HEK293T (cell line): ENCODE measurements at regions not wholly inside any gene's neighbourhood (a gene's known extent, or its start where the extent isn't known, plus 50 kb on each side); places are given as distances from the start of the nearest gene placed in this dataset.

Experiments used
- CTCF ChIA-PET: fragments of 350-600 bp; formaldehyde crosslinking; extraction: SDS; loops from one replicate; lab custom pipeline; 2021; ENCODE audit warnings: antibody characterized with exemption, inconsistent platforms; lab: Yijun Ruan, JAX
- POLR2A ChIA-PET: fragments of 350-600 bp; formaldehyde crosslinking; extraction: SDS; loops from one replicate; lab custom pipeline; 2020; ENCODE audit warnings: antibody characterized with exemption, inconsistent platforms; lab: Yijun Ruan, JAX
- DNase-seq: peaks from one replicate; pipeline ENCODE4 v3.0.0; 2012; ENCODE audit warnings: mixed read lengths; ENCODE audit errors: extremely low spot score
- ARNT ChIP-seq: fragments of 450-650 bp; IDR thresholded peaks from 2 replicates; pipeline ENCODE4 v1.6.1; 2017; ENCODE audit warnings: mild to moderate bottlenecking
- BHLHE40 ChIP-seq: fragments of 450-650 bp; IDR thresholded peaks from 2 replicates; pipeline ENCODE4 v1.6.1; 2016; ENCODE audit warnings: mild to moderate bottlenecking, moderate library complexity, borderline replicate concordance
- CTBP1 ChIP-seq: fragments of 450-650 bp; IDR thresholded peaks from 2 replicates; pipeline ENCODE4 v1.6.1; 2016; ENCODE audit warnings: borderline replicate concordance
- ELF4 ChIP-seq: fragments of 450-650 bp; IDR thresholded peaks from 2 replicates; pipeline ENCODE4 v1.6.1; 2017; ENCODE audit warnings: antibody characterized with exemption
- FOXA1 ChIP-seq: fragments of 450-650 bp; IDR thresholded peaks from 2 replicates; pipeline ENCODE4 v1.6.1; 2016; ENCODE audit warnings: mild to moderate bottlenecking
- FOXK2 ChIP-seq: fragments of 450-650 bp; IDR thresholded peaks from 2 replicates; pipeline ENCODE4 v1.6.1; 2016; ENCODE audit warnings: mild to moderate bottlenecking
- FOXM1 ChIP-seq: fragments of 450-650 bp; IDR thresholded peaks from 2 replicates; pipeline ENCODE4 v1.6.1; 2017; ENCODE audit warnings: mild to moderate bottlenecking, borderline replicate concordance
- HDGF ChIP-seq: fragments of 450-650 bp; IDR thresholded peaks from 2 replicates; pipeline ENCODE4 v1.6.1; 2017; ENCODE audit warnings: antibody characterized with exemption, borderline replicate concordance
- L3MBTL2 ChIP-seq: fragments of 450-650 bp; conservative IDR thresholded peaks from 2 replicates; pipeline ENCODE4 v1.6.1; 2016; ENCODE audit warnings: mild to moderate bottlenecking
- LEF1 ChIP-seq: fragments of 450-650 bp; IDR thresholded peaks from 2 replicates; pipeline ENCODE4 v1.6.1; 2017; ENCODE audit warnings: mild to moderate bottlenecking, borderline replicate concordance
- NFRKB ChIP-seq: fragments of 450-650 bp; IDR thresholded peaks from 2 replicates; pipeline ENCODE4 v1.6.1; 2016; ENCODE audit warnings: mild to moderate bottlenecking, moderate library complexity
- SP1 ChIP-seq: fragments of 450-650 bp; IDR thresholded peaks from 2 replicates; pipeline ENCODE4 v1.6.1; 2017
- SUZ12 ChIP-seq: fragments of 450-650 bp; IDR thresholded peaks from 2 replicates; pipeline ENCODE4 v1.6.1; 2016; ENCODE audit warnings: mild to moderate bottlenecking
- TARDBP ChIP-seq: fragments of 450-650 bp; IDR thresholded peaks from 2 replicates; pipeline ENCODE4 v1.6.1; 2016
- ZNF384 ChIP-seq: fragments of 450-650 bp; IDR thresholded peaks from 2 replicates; pipeline ENCODE4 v1.6.1; 2016
- TF ChIP-seq, protein P1 (sequence below): fragments of 450-650 bp; IDR thresholded peaks from 2 replicates; pipeline ENCODE4 v1.6.1; 2016

DNA sequence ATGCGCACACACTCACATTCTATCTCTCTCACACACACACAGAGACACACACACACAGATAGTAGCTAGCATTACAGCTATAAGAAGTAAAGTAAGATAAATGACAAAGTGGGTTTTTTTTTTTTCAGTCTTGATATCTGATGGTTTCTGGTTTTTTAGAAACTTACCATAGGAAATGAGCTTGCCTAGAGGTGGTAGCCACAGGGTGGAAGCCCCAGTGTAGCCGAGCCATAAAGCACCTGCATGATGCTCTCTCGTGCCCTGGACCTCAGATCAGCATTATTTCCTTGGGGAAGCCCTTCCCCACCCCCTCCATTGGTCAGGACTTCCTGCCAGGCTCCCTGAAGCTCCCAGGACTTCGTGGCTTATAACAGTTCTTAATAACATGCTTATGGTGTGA, 264.3 kb upstream of the C16orf82 start:
- no peak for DNase-seq
- POLR2A ChIA-PET: no interaction called here
- TF ChIP-seq SUZ12: no peak
- no peak for TF ChIP-seq FOXA1
- no peak for TF ChIP-seq HDGF
- CTCF ChIA-PET: no interaction called here

DNA sequence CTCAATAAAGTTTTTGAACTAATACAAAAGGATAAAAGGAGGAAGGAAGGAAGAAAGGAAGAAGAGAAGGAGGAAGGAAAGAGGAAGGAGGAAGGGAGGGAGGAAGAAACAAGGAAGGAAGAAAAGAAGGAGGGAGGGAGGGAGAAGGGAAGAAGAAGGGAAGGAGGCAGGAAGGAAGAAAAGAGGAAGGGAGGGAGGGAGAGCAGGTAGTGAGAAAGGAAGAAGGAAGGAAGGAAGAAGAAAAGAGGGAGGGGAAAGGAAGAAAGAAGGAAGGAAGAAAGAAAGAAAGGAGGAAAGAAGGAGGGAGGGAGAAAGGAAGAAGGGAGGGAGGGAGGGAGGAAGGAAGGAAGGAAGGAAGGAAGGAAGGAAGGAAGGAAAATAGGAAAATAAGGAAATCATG, 263.8 kb upstream of the C16orf82 start:
- ChIA-PET CTCF (no interaction called here), POLR2A (no interaction called here)
- TF ChIP-seq ELF4 (no peak), L3MBTL2 (no peak), TARDBP (no peak), HDGF (no peak), CTBP1 (no peak), SUZ12 (no peak), FOXA1 (no peak), SP1 (no peak), BHLHE40 (no peak), ARNT (no peak), FOXM1 (no peak), FOXK2 (no peak), NFRKB (no peak), LEF1 (no peak), ZNF384 (no peak)
- TF ChIP-seq, protein P1, sequence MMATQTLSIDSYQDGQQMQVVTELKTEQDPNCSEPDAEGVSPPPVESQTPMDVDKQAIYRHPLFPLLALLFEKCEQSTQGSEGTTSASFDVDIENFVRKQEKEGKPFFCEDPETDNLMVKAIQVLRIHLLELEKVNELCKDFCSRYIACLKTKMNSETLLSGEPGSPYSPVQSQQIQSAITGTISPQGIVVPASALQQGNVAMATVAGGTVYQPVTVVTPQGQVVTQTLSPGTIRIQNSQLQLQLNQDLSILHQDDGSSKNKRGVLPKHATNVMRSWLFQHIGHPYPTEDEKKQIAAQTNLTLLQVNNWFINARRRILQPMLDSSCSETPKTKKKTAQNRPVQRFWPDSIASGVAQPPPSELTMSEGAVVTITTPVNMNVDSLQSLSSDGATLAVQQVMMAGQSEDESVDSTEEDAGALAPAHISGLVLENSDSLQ: no peak
- no peak for DNase-seq

- no peak for DNase-seq
- ChIA-PET POLR2A (no interaction called here), CTCF (no interaction called here)
- TF ChIP-seq HDGF (no peak), SUZ12 (no peak), CTBP1 (no peak), L3MBTL2 (no peak), ARNT (no peak), TARDBP (no peak), FOXA1 (no peak), ZNF384 (no peak), BHLHE40 (no peak)
- TF ChIP-seq, protein P1: no peak
Observed at GRCh38 chr16:26806657-26807056, 260.1 kb upstream of the C16orf82 start.

- POLR2A ChIA-PET: no interaction called here
- no peak for DNase-seq
- TF ChIP-seq SUZ12 (no peak), CTBP1 (no peak), ELF4 (no peak), FOXK2 (no peak), ZNF384 (no peak), NFRKB (no peak), FOXM1 (no peak), L3MBTL2 (no peak)
- TF ChIP-seq, protein P1: no peak
- CTCF ChIA-PET: no interaction called here
Observed at GRCh38 chr16:26809461-26809860, 257.3 kb upstream of the C16orf82 start.

- no peak for DNase-seq
- ChIA-PET POLR2A (no interaction called here), CTCF (no interaction called here)
- TF ChIP-seq NFRKB: no peak
Observed at GRCh38 chr16:26816266-26816665, 250.5 kb upstream of the C16orf82 start.

DNA sequence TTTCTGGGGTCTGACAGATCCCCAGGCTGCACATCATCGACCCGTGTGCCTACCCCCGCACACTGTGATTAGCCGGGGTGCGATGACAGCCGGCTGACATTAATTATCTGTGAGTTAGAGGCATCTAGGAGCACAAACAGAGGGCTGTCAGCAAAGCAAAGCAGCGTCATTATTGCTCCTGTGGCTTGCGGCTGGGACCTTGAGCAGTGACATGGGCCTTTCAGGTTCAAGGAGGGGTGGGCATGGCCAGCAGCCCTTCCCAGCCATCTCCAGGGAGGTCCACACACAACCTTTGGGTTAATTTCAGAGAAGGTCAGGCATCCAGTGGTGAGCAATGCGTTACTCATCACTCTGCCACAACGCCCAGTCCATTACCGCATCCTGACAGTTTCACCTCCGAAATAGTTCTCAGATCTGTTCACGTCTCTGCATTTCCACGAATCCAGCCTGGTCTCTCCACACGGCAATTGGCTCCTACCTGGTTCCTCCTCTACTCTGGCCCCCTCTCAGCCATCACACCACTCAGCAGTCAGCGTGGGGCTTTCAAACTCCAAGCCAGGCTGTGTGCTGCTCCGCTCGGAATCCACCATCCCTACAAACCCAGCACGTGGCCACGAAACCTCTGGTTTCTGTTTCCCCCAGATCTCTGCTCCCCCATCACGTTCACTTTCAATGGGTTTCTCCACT, 249.7 kb upstream of the C16orf82 start:
- POLR2A ChIA-PET: no interaction called here
- DNase-seq: no peak
- TF ChIP-seq TARDBP: no peak
- no peak for TF ChIP-seq FOXK2
- TF ChIP-seq CTBP1: no peak
- TF ChIP-seq FOXM1: no peak
- TF ChIP-seq BHLHE40: no peak
- TF ChIP-seq SP1: no peak
- no peak for TF ChIP-seq FOXA1
- TF ChIP-seq L3MBTL2: no peak
- TF ChIP-seq ZNF384: no peak
- no peak for TF ChIP-seq HDGF
- no peak for TF ChIP-seq SUZ12
- TF ChIP-seq NFRKB: no peak
- TF ChIP-seq LEF1: no peak
- no peak for TF ChIP-seq ARNT
- CTCF ChIA-PET: no interaction called here

- ChIA-PET POLR2A (no interaction called here), CTCF (no interaction called here)
- TF ChIP-seq ZNF384 (no peak), FOXM1 (no peak), BHLHE40 (no peak)
- TF ChIP-seq, protein P1: no peak
- DNase-seq: no peak
Observed at GRCh38 chr16:26818393-26818792, 248.3 kb upstream of the C16orf82 start.
